Activated T-helper 17 cell treated with anti-CD3 and anti-CD28 coated beads, Interleukin-2, amount 50 U/mL, for 72 hours (primary cell): ENCODE measurements at regions not wholly inside any gene's neighbourhood (a gene's known extent, or its start where the extent isn't known, plus 50 kb on each side); places are given as distances from the start of the nearest gene placed in this dataset.
A peak's percentile ranks its signal among the peaks of the same experiment; 100 is the strongest.
"Not testable (repeated sequence)": the region's sequence is repeated elsewhere in the genome, so short reads cannot be mapped to it uniquely, and the experiment has no call there.

ENCODE experiments used
- ATAC-seq: fragments of 150-1000 bp; cut with Tn5 transposase; replicated peaks from 2 replicates; pipeline ENCODE4 v1.10.0; 2021; ENCODE audit warnings: mild to moderate bottlenecking, moderate library complexity
- H3K27ac Mint-ChIP-seq: one replicate; pipeline ENCODE4 v1.8.0; 2022; ENCODE audit warnings: mixed read lengths
- H3K27me3 Mint-ChIP-seq: one replicate; pipeline ENCODE4 v1.8.0; 2022; ENCODE audit warnings: mixed read lengths
- H3K36me3 Mint-ChIP-seq: one replicate; pipeline ENCODE4 v1.8.0; 2022; ENCODE audit warnings: low read depth, mild to moderate bottlenecking, mixed read lengths
- H3K4me1 Mint-ChIP-seq: one replicate; pipeline ENCODE4 v1.8.0; 2022; ENCODE audit warnings: mixed read lengths
- H3K4me3 Mint-ChIP-seq: one replicate; pipeline ENCODE4 v1.8.0; 2022; ENCODE audit warnings: mild to moderate bottlenecking, mixed read lengths
- H3K9me3 Mint-ChIP-seq: one replicate; pipeline ENCODE4 v1.8.0; 2022; ENCODE audit warnings: mixed read lengths

DNA sequence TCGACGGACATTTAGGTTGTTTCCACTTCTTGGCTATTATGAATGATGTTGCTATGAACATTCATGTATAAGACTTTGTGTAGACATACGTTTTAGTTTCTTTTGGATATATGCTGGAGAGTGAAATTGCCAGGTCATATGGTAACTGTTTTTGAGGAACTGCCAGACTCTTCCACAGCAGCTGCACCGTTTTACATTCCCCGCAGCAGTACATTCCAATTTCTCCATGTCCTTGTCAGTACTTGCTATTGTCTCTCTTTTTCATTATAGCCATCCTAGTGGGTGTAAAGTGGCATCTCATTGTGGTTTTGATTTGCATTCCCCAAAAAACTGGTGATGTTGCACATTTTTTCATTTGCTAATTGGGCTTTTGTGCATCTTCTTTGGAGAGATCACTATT is 73.1 kb upstream of the GARIN1A start:
- peaks cover 11% of the 10 kb centered on the region for H3K4me1 Mint-ChIP-seq
- H3K4me3 Mint-ChIP-seq, ATAC-seq: not testable (repeated sequence)

DNA sequence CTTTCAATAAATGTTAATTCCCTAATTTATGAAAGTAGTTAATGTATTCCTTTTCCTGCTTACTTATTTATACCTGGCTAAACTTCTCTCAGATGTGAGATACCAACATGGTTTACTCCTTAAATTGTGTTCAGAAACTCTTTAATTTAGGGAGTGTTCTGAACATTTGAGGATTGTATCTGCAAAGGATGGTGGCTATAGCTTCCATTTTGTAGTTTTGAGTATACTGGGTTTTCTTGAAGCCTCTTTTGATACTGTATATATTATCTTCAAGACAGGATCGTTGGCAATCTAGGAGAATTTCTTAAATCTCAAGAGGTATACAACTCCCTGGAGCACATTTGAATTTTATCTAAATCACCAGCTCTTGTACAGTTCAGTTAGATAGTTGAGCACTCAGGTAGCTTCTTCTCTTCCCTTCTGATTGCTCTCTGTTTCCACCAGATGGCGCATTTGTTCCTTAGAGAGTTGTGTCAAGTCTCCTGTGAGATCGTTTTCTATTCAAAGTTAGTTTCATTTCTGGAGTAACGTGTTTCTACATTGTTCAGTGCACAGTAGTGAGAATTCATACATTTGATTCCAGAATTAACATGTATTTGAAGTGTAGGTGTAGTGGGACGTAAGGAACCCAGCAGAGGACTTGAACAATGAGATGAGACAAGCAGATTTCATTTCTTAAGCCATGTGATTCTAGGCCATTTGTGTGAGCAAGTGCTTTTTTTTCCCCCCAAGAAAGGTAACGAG is 63.2 kb upstream of the GARIN1A start:
- Mint-ChIP-seq H3K4me3 (peak overlapping the region; percentile 81), H3K27ac (peak overlapping the region; percentile 77), H3K36me3 (peaks cover 41% of the 10 kb centered on the region)
- not testable (repeated sequence) for H3K4me1 Mint-ChIP-seq, H3K27me3 Mint-ChIP-seq, H3K9me3 Mint-ChIP-seq
- ATAC-seq, result peak; percentile 94

More for the DNA sequence above, 73.1 kb upstream of the GARIN1A start:
- H3K9me3 Mint-ChIP-seq, H3K27me3 Mint-ChIP-seq, H3K27ac Mint-ChIP-seq: not testable (repeated sequence)
- H3K36me3 Mint-ChIP-seq, result peaks cover 89% of the 10 kb centered on the region

DNA sequence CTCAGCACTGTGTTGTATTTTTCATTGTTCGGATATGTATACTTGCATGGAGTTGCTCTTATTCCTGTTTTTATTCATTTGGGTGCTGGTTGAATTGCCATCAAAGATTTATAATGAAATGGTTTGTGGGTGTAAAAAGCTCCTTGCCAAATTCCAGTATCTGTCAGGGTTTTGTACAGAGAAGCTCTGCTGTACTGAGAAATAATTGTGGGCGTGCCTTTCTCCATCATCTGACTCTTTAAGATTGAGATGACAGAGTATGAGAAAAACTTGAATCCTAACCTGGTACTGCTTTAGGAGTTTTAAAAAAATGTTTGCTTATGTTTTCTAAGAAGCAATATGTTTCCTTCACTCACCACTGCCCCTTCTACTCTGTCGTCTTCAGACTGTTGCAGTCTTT is 58.7 kb upstream of the GARIN1A start:
- not testable (repeated sequence) for ATAC-seq

DNA sequence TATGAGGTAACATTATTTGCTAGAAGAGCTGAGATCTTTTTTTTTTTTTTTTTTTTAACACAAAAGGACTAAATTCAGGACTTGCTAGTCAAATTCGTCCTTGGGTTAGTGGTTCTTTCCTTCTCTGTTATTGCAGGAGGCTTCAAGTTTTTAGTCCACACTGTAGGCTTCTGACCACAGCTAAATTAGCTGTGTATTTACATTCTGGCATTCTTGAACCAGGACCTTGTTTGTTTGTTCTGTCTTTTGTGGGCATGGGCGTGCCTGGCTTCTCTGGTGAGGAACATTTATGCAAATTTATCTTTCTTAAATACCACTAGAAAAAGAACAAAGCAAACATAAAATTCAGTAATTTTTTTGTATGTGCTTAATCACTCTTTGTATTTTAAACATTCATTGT is 57.3 kb upstream of the GARIN1A start:
- H3K27me3 Mint-ChIP-seq, ATAC-seq, H3K9me3 Mint-ChIP-seq, H3K27ac Mint-ChIP-seq, H3K4me1 Mint-ChIP-seq, H3K4me3 Mint-ChIP-seq: not testable (repeated sequence)
- H3K36me3 Mint-ChIP-seq, result peaks cover 73% of the 10 kb centered on the region

More for the DNA sequence above, 58.7 kb upstream of the GARIN1A start:
- peaks cover 71% of the 10 kb centered on the region for H3K36me3 Mint-ChIP-seq
- not testable (repeated sequence) for H3K4me3 Mint-ChIP-seq, H3K9me3 Mint-ChIP-seq, H3K4me1 Mint-ChIP-seq, H3K27ac Mint-ChIP-seq, H3K27me3 Mint-ChIP-seq

DNA sequence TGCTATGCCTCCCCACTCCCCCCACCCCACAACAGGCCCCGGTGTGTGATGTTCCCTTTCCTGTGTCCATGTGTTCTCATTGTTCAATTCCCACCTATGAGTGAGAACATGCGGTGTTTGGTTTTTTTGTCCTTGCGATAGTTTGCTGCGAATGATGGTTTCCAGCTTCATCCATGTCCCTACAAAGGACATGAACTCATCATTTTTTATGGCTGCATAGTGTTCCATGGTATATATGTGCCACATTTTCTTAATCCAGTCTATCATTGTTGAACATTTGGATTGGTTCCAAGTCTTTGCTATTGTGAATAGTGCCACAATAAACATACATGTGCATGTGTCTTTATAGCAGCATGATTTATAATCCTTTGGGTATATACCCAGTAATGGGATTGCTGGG is 55.3 kb upstream of the GARIN1A start:
- not testable (repeated sequence) for H3K4me1 Mint-ChIP-seq, H3K9me3 Mint-ChIP-seq, H3K27me3 Mint-ChIP-seq, ATAC-seq, H3K27ac Mint-ChIP-seq, H3K4me3 Mint-ChIP-seq
- H3K36me3 Mint-ChIP-seq, result peaks cover 85% of the 10 kb centered on the region
